Esophagus squamous epithelium (tissue), 4 donors: ENCODE measurements at regions not wholly inside any gene's neighbourhood (a gene's known extent, or its start where the extent isn't known, plus 50 kb on each side); places are given as distances from the start of the nearest gene placed in this dataset.

Experiments
- POLR2A ChIP-seq, 4 donors: fragments of 450-650 bp; IDR thresholded peaks; one replicate each; pipeline ENCODE4 v1.6.1; 2017; ENCODE audit warnings: antibody characterized with exemption in 4 of 4, mild to moderate bottlenecking in 4 of 4, moderate library complexity in 3 of 4
- TF ChIP-seq, protein P1 (sequence below), 6 experiments: fragments of 450-650 bp in 4 of 6; fragments of 200-600 bp in 2 of 6; sonication (generic) in 2 of 6; IDR thresholded peaks; one replicate each; pipeline ENCODE4 v1.5.1; 2016 to 2019; ENCODE audit warnings: antibody characterized with exemption in 6 of 6, mild to moderate bottlenecking in 4 of 6, moderate library complexity in 4 of 6

DNA sequence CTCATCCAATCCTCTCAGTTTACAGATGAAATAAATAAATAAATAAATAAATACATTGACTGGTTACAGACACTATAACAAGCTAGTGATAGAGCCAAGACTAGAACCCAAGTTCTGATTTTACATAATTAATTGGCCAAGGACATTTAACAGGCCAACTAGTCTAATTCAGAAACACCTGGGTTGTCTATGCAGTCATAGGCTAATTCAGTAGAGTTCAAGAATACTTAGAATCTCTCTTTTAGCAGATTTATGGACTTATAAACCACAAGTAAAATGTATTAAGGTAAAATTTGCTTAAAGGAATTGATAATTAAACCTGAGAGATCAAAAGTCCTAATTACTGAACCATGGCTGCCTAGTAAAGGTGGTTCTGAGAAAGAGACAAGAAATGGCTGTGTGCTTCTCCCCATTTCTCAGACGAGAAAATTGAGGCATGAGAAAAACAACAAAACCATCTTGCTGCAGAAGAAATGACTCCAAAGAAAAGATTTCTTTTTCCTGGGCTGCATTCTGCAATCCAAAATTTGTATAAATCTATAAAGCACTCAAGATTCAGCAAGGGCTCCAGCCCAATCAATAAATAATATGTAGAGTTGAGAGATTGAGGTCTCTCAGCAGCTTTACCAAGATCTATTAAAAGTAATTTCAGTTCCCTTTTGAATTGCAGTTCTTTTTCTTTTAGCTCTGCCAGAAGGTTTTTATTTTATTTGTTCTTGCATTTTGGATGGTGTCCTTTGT is 98.3 kb downstream of the DUSP10 start:
- TF ChIP-seq, protein P1, sequence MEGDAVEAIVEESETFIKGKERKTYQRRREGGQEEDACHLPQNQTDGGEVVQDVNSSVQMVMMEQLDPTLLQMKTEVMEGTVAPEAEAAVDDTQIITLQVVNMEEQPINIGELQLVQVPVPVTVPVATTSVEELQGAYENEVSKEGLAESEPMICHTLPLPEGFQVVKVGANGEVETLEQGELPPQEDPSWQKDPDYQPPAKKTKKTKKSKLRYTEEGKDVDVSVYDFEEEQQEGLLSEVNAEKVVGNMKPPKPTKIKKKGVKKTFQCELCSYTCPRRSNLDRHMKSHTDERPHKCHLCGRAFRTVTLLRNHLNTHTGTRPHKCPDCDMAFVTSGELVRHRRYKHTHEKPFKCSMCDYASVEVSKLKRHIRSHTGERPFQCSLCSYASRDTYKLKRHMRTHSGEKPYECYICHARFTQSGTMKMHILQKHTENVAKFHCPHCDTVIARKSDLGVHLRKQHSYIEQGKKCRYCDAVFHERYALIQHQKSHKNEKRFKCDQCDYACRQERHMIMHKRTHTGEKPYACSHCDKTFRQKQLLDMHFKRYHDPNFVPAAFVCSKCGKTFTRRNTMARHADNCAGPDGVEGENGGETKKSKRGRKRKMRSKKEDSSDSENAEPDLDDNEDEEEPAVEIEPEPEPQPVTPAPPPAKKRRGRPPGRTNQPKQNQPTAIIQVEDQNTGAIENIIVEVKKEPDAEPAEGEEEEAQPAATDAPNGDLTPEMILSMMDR (IDR thresholded peaks at IDR 0.05) = no peak
- TF ChIP-seq POLR2A (IDR thresholded peaks at IDR 0.05) = no peak
